GM12873 (cell line): ENCODE measurements at regions not wholly inside any gene's neighbourhood (a gene's known extent, or its start where the extent isn't known, plus 50 kb on each side); places are given as distances from the start of the nearest gene placed in this dataset.

ENCODE experiments used
- CTCF ChIP-seq: IDR thresholded peaks from 2 replicates; pipeline ENCODE4 v1.5.1; 2012; ENCODE audit warnings: low read depth, mild to moderate bottlenecking, moderate library complexity, low read length, control low read depth; ENCODE audit not compliant: insufficient read depth; ENCODE audit errors: missing control alignments

GRCh38 chr1:30634507-30634906 is 88.9 kb downstream of the MATN1 start:
- no peak for TF ChIP-seq CTCF

GRCh38 chr1:30633294-30633693 is 90.1 kb downstream of the MATN1 start:
- TF ChIP-seq CTCF: no peak

- TF ChIP-seq CTCF: no peak
These were observed 90.9 kb downstream of the MATN1 start for GRCh38 chr1:30632481-30632880.

- TF ChIP-seq CTCF: no peak
These were observed 91.7 kb downstream of the MATN1 start for GRCh38 chr1:30631700-30632099.

GRCh38 chr1:30629501-30629900 is 93.9 kb downstream of the MATN1 start:
- no peak for TF ChIP-seq CTCF

- no peak for TF ChIP-seq CTCF
These were observed 95.4 kb downstream of the MATN1 start for GRCh38 chr1:30627994-30628393.

GRCh38 chr1:30627206-30627605 is 96.2 kb downstream of the MATN1 start:
- TF ChIP-seq CTCF: no peak
